Activated CD4-positive, alpha-beta T cell treated with anti-CD3 and anti-CD28 coated beads for 36 hours (primary cell): ENCODE measurements at regions not wholly inside any gene's neighbourhood (a gene's known extent, or its start where the extent isn't known, plus 50 kb on each side); places are given as distances from the start of the nearest gene placed in this dataset.

ENCODE experiments used
- ATAC-seq: fragments of 200-7000 bp; cut with Tn5 transposase; one replicate; pipeline ENCODE4 v1.10.0; 2021; ENCODE audit warnings: mild to moderate bottlenecking, moderate library complexity
- CTCF ChIA-PET: fragments of 350-600 bp; sonication (Branson Sonifier 250); formaldehyde crosslinking; loops from one replicate; lab custom pipeline; 2021; ENCODE audit warnings: antibody characterized with exemption; lab: Charles Lee
- POLR2A ChIA-PET: fragments of 350-600 bp; sonication (Branson Sonifier 250); formaldehyde crosslinking; loops from one replicate; lab custom pipeline; 2021; ENCODE audit warnings: antibody characterized with exemption, inconsistent platforms; lab: Charles Lee
- DNase-seq: peaks from one replicate; pipeline ENCODE4 v3.0.0-alpha.2; 2020
- H3K27ac Mint-ChIP-seq: one replicate; pipeline ENCODE4 v1.8.0; 2021; ENCODE audit warnings: mixed read lengths
- H3K27me3 Mint-ChIP-seq: one replicate; pipeline ENCODE4 v1.8.0; 2021; ENCODE audit warnings: mixed read lengths
- H3K36me3 Mint-ChIP-seq: one replicate; pipeline ENCODE4 v1.8.0; 2021; ENCODE audit warnings: low read depth, mixed read lengths
- H3K4me1 Mint-ChIP-seq: one replicate; pipeline ENCODE4 v1.8.0; 2021; ENCODE audit warnings: mixed read lengths
- H3K4me3 Mint-ChIP-seq: one replicate; pipeline ENCODE4 v1.8.0; 2021; ENCODE audit warnings: mild to moderate bottlenecking, moderate library complexity, mixed read lengths
- H3K9me3 Mint-ChIP-seq: one replicate; pipeline ENCODE4 v1.8.0; 2021; ENCODE audit warnings: low read depth, mixed read lengths
- intact Hi-C, 2 experiments: fragments of 100-400 bp; cut with DNase I in 1 of 2; cut with micrococcal nuclease in 1 of 2; formaldehyde crosslinking; loops; one replicate each; pipeline versions ENCODE4 v1.14.2 to v1.15.1; 2022 to 2024; cut with DNase I, micrococcal nuclease

DNA sequence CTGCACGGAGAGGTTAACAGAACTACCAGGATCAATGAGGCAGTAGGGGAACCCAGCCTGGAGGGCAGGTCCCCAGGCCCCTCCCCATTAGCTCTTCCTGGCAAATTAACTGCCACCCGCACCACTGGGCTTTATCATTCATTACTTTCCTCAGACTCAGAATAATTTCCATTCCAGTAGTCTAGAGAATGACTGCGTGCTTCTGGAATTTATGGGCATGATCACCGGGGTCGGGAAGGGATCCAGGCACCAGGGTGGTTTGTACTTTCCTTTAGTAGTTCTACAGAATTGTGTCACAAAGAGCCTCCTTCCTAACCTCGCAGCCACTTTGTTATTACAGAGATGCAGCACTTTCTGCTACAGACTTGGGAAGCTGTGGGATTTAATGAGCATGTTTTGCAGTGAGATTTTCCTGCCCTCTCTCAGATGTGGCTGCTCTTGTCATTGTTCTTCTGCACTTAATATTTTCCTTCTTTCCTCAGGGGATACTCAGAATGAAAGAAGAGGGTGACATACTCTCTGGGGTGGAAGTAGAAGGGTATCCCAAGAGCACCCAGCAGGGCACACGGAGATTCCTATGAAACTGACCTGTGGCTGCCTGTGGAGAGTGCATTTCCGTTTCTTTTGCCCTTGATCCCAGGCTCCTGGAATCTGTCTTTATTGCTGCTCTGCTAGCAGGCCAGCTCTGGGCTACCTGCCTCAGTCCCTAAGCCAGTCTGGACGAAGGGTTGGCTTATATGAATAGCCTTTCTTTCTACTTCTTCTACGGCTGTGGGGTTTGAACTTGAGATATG, 285.0 kb upstream of the SLC10A2 start:
- ChIA-PET POLR2A (no interaction called here), CTCF (no interaction called here)
- no peak overlapping the region for H3K27ac Mint-ChIP-seq
- no peaks in the 10 kb centered on the region for H3K36me3 Mint-ChIP-seq
- no peak for DNase-seq
- no peaks in the 10 kb centered on the region for H3K27me3 Mint-ChIP-seq
- H3K4me1 Mint-ChIP-seq, result no peaks in the 10 kb centered on the region
- peaks cover 4% of the 10 kb centered on the region for H3K9me3 Mint-ChIP-seq
- no peak for ATAC-seq
- H3K4me3 Mint-ChIP-seq, result no peak overlapping the region
- intact Hi-C loops, result no loop called here

DNA sequence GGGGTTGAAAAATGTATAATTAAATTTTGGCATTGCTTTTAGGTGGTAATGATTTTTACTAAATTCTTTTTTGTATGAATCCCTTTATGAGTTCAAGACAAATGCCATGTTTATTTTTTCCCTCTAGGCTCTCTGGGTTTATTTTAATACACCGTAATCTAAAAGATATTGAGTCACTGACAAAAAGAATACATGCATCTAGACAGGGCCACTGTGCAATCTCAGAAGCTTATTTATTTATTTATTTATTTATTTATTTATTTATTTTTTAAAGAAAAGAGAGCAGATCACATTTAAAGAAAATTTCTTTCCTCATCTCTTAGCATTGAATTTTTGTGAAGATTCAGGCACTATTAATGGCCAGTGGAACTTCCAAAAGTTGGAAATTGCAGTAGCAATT, 283.9 kb upstream of the SLC10A2 start:
- H3K4me3 Mint-ChIP-seq, result no peak overlapping the region
- no peaks in the 10 kb centered on the region for H3K36me3 Mint-ChIP-seq
- ChIA-PET CTCF (no interaction called here), POLR2A (no interaction called here)
- no peak overlapping the region for H3K27ac Mint-ChIP-seq
- no peaks in the 10 kb centered on the region for H3K4me1 Mint-ChIP-seq
- no peak for ATAC-seq
- no peak for DNase-seq
- no peaks in the 10 kb centered on the region for H3K27me3 Mint-ChIP-seq
- intact Hi-C loops, result no loop called here
- H3K9me3 Mint-ChIP-seq, result peaks cover 4% of the 10 kb centered on the region

DNA sequence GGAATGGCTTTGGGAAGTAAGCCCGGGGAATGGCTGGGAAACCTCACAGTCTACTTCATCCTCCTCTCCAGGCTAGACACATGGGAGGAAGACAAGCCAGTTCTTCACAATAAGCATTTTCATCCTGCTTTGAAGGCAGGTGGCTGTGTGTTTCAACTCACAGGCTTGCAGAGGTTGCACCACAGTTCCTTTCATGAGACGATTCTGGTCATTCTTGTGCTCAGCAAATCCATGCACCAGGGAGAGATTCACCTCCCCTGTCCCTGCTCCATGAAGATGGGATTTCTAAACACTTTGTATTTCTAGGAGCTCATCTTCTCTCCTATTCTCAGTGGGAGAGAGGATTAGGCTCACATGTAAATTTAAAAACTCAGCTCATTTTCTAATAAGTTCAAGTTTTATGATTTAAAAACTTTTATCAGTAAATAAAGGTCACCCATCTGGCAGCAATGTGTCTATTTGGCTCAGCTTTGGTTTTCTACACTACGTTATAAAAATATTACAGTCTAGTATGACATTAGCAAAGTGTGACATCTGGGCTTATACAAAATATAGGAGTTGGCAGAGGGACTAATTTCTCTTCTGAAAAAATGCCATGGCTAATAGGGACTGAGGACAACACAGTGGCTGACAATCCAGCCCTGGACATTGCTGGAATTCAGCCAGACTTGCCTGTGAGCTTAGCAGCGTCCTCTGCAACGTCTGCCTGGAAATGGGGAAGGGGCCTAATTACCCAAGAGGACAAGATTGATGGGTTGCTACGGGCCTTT, 283.2 kb upstream of the SLC10A2 start:
- Mint-ChIP-seq H3K27me3 (no peaks in the 10 kb centered on the region), H3K27ac (no peak overlapping the region), H3K36me3 (no peaks in the 10 kb centered on the region), H3K4me1 (no peaks in the 10 kb centered on the region), H3K4me3 (no peak overlapping the region), H3K9me3 (peaks cover 10% of the 10 kb centered on the region)
- DNase-seq (no peak), ATAC-seq (no peak)
- ChIA-PET POLR2A (no interaction called here), CTCF (no interaction called here)
- intact Hi-C loops, result no loop called here

DNA sequence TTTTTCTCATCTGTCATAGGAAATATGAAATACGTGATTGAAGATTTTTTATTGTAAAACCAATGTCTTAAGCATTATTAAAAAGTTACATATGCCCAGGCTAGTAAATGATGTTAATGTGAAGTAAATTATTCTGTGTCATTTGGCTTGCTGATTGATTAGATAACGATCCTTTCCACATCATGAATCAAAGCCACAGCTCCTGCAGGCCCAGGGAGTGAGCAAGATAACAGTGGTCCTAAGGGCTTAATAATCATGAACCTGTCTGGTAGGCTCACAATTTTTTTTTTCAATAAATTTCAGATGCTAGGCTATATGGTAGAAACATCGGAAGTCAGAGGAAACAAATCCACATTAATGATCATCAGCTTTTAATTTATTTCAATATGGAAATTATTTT, 269.0 kb upstream of the SLC10A2 start:
- H3K4me1 Mint-ChIP-seq, result no peaks in the 10 kb centered on the region
- H3K4me3 Mint-ChIP-seq, result no peak overlapping the region
- no peak overlapping the region for H3K27ac Mint-ChIP-seq
- intact Hi-C loops, result no loop called here
- CTCF ChIA-PET, result interaction anchor here (0.6 kb wide), 1 partner anchor 113 kb away, joined by 3 read pairs; no protein-coding TSS in a partner anchor
- POLR2A ChIA-PET, result no interaction called here
- no peaks in the 10 kb centered on the region for H3K36me3 Mint-ChIP-seq
- ATAC-seq, result no peak
- H3K9me3 Mint-ChIP-seq, result peaks cover 5% of the 10 kb centered on the region
- H3K27me3 Mint-ChIP-seq, result no peaks in the 10 kb centered on the region
- DNase-seq, result no peak

DNA sequence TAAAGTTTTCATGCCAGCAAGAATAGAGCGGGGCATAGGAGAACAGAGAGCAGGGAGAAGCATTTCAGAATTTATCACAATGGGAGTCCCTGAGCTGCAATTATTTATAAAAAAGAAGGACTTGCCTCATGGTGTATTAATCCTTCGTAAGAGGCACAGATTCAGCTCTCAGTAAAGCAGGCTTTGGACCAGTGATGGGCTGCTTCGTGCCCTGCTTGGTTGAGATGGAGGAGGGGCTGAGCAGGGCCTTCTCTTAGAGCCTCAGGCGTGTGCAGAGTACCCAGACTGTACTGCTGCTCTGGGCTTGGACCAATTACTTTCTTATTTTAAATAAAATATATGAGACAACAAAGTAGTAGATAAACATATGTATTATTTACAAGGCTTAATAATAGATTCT, 265.7 kb upstream of the SLC10A2 start:
- H3K27me3 Mint-ChIP-seq, result no peaks in the 10 kb centered on the region
- H3K36me3 Mint-ChIP-seq, result no peaks in the 10 kb centered on the region
- intact Hi-C loops, result no loop called here
- POLR2A ChIA-PET, result no interaction called here
- CTCF ChIA-PET, result no interaction called here
- ATAC-seq (no peak), DNase-seq (no peak)
- H3K9me3 Mint-ChIP-seq, result peaks cover 2% of the 10 kb centered on the region
- H3K27ac Mint-ChIP-seq, result no peak overlapping the region
- H3K4me3 Mint-ChIP-seq, result no peak overlapping the region
- no peaks in the 10 kb centered on the region for H3K4me1 Mint-ChIP-seq

DNA sequence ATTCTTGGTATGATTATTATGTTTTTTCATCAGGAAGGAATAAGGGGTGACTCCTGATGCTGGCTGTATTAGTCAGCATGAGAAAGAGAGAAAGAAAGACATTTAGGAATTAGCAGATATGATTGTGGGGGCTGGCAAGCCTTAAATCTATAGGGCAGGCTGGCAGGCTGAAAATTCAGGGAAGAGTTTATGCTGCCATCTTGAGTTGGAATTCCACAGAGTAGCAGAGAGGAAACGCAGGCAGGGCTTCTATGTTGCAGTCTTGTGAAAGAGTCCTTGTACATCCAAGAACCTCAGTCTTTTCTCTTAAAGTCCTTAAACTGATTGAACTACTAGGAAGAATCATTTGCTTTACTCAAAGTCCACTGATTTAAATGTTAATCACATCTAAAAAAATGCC, 262.7 kb upstream of the SLC10A2 start:
- POLR2A ChIA-PET, result no interaction called here

DNA sequence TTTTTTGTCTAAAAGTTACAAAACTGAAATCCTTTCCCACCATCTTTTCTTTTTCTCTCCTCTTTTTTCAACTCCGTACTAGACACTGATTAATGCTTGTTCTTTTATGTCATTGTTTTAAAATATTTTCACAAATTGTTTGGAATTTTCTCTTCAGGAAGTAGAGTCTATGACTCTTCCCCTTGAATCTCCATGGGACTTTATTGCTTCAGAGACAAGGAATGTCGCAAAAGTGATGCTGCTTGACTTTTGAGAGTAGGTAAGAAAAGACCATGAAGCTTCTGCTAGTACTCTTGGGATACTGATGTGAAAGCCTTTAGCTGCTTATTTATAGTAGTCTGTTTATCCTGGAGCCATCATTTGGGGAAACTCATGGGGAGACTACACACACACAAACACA, 260.1 kb upstream of the SLC10A2 start:
- CTCF ChIA-PET, result no interaction called here
- H3K4me1 Mint-ChIP-seq, result no peaks in the 10 kb centered on the region
- no peak overlapping the region for H3K4me3 Mint-ChIP-seq
- intact Hi-C loops, result no loop called here
- H3K27me3 Mint-ChIP-seq, result no peaks in the 10 kb centered on the region
- no peaks in the 10 kb centered on the region for H3K9me3 Mint-ChIP-seq
- no peak for ATAC-seq
- no peaks in the 10 kb centered on the region for H3K36me3 Mint-ChIP-seq
- DNase-seq, result no peak
- H3K27ac Mint-ChIP-seq, result no peak overlapping the region
- POLR2A ChIA-PET, result no interaction called here

More for the DNA sequence above, 262.7 kb upstream of the SLC10A2 start:
- Mint-ChIP-seq H3K4me1 (no peaks in the 10 kb centered on the region), H3K9me3 (peaks cover 2% of the 10 kb centered on the region), H3K27ac (no peak overlapping the region), H3K36me3 (no peaks in the 10 kb centered on the region), H3K4me3 (no peak overlapping the region), H3K27me3 (no peaks in the 10 kb centered on the region)
- DNase-seq (no peak), ATAC-seq (no peak)
- intact Hi-C loops, result no loop called here
- CTCF ChIA-PET, result no interaction called here

DNA sequence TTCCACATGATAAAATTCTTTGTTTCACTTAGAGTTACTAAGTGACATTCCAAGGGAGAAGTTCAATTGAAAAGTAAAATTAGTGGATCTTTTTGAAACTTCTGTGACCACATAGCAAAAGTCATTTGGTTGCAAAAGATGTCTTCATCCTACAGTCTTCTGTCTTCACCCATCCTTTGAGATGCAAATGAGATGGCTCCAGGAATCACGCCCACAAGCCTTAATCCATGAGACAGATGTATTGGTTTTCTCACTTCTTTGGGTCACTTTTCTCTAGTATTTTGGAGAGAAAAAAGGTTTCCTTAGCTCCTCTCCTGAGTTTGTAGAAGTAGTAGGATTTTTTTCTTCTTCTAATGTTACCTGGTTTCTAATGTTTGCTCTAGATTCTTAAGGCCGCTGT, 259.5 kb upstream of the SLC10A2 start:
- Mint-ChIP-seq H3K4me3 (no peak overlapping the region), H3K27ac (no peak overlapping the region), H3K4me1 (no peaks in the 10 kb centered on the region), H3K27me3 (no peaks in the 10 kb centered on the region), H3K9me3 (no peaks in the 10 kb centered on the region), H3K36me3 (no peaks in the 10 kb centered on the region)
- DNase-seq (no peak), ATAC-seq (no peak)
- intact Hi-C loops, result no loop called here
- ChIA-PET CTCF (no interaction called here), POLR2A (no interaction called here)

DNA sequence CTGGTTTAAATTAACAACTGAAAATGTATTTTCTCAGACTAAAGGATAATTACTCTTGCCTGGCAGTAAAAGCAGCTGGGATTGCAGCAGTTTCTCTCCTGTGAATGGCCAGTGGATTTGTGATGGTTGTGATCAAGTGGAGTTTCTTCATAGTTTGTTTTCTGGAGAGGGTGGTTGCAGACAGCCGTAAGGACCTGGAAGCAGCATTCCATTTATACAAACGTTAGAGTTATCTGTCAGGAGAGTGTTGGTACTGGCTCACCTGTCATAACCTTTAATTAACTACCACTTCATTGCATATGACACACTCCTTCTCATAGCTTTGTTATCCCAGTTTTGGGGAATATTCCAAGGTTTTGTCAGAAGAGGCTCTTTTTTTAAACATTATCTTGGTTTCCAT, 258.4 kb upstream of the SLC10A2 start:
- Mint-ChIP-seq H3K27me3 (no peaks in the 10 kb centered on the region), H3K9me3 (no peaks in the 10 kb centered on the region), H3K36me3 (no peaks in the 10 kb centered on the region), H3K4me3 (no peak overlapping the region), H3K4me1 (no peaks in the 10 kb centered on the region), H3K27ac (no peak overlapping the region)
- intact Hi-C loops, result no loop called here
- no peak for ATAC-seq
- CTCF ChIA-PET, result no interaction called here
- POLR2A ChIA-PET, result no interaction called here
- DNase-seq, result no peak

DNA sequence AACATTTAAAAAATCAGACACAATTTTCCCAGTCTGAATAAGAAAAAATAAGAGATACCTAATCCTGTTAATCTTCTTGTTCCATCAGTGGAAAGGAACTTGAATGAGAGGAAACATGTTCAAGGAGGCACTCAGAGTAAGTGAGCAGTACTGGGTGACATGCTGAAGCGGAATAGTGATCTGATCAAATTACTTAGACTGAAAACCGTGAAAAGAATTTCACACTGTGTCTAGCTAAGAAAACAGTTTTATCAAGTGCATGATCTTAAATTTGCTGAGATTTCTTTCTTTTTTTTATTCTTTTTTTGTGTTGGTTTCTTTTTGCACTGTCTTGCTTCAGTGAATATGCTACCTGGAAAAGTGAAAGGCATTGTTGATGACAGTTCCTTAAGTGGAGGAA, 249.5 kb upstream of the SLC10A2 start:
- POLR2A ChIA-PET, result no interaction called here
- Mint-ChIP-seq H3K9me3 (peaks cover 4% of the 10 kb centered on the region), H3K27ac (no peak overlapping the region), H3K27me3 (no peaks in the 10 kb centered on the region), H3K4me1 (no peaks in the 10 kb centered on the region), H3K36me3 (no peaks in the 10 kb centered on the region), H3K4me3 (no peak overlapping the region)
- intact Hi-C loops, result no loop called here
- DNase-seq, result no peak
- CTCF ChIA-PET, result interaction anchor here (0.6 to 0.9 kb wide), 2 partner anchors 15 to 1326 kb away, joined by 3 read pairs; no protein-coding TSS in a partner anchor
- ATAC-seq, result no peak

DNA sequence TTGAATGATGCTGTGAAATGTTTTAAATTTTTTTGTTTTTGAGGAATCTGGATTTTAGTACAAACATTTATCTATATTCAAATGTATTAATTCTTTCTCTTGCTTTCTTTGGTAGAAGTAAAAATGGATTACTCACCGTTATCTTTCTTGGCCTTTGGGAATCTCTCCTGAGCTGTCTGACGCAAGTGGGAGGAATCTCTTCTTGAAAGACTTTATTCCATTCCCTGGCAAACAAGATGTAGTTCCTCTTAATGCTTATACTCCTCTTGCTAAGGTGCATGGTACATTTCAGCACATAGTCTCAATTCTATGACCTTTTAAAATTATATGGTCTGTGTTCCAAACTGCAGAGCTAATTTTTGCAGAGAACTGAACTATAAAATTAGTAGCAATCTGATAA, 246.2 kb upstream of the SLC10A2 start:
- CTCF ChIA-PET, result no interaction called here
- DNase-seq (no peak), ATAC-seq (no peak)
- POLR2A ChIA-PET, result no interaction called here
- Mint-ChIP-seq H3K9me3 (peaks cover 5% of the 10 kb centered on the region), H3K36me3 (no peaks in the 10 kb centered on the region), H3K27me3 (no peaks in the 10 kb centered on the region), H3K27ac (no peak overlapping the region), H3K4me1 (no peaks in the 10 kb centered on the region), H3K4me3 (no peak overlapping the region)
- intact Hi-C loops, result no loop called here

DNA sequence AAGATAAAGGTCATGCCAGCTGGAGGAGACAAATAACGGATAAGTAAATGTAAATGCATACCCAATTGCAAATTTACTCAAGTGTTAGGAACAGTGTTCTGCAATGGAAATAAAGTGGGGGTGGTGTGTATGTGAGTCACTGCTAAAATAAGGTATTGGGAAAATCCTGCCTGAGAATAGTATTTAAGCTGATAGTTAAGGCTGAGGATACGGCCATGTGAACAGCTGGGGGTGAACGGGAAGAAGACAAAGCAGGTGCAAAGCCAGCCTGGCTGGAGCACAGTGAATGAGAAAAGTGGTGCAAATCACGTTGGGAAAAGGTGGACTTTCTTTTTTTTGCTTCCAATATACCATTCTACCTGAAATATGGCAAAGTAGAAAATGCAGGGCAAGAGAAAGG, 242.4 kb upstream of the SLC10A2 start:
- no peak overlapping the region for H3K27ac Mint-ChIP-seq
- no peaks in the 10 kb centered on the region for H3K4me1 Mint-ChIP-seq
- no peak for ATAC-seq
- no peak for DNase-seq
- intact Hi-C loops, result no loop called here
- H3K27me3 Mint-ChIP-seq, result no peaks in the 10 kb centered on the region
- POLR2A ChIA-PET, result no interaction called here
- H3K36me3 Mint-ChIP-seq, result no peaks in the 10 kb centered on the region
- CTCF ChIA-PET, result no interaction called here
- peaks cover 5% of the 10 kb centered on the region for H3K9me3 Mint-ChIP-seq
- no peak overlapping the region for H3K4me3 Mint-ChIP-seq
